BLaER1 (cell line): ENCODE measurements at regions not wholly inside any gene's neighbourhood (a gene's known extent, or its start where the extent isn't known, plus 50 kb on each side); places are given as distances from the start of the nearest gene placed in this dataset.

ENCODE experiments used
- H3K27ac ChIP-seq: shearing (Covaris generic); formaldehyde crosslinking; 2 replicates; pipeline ENCODE4 v1.8.1; 2022
- H3K27me3 ChIP-seq: shearing (Covaris generic); formaldehyde crosslinking; 2 replicates; pipeline ENCODE4 v1.8.1; 2022
- H3K36me3 ChIP-seq: shearing (Covaris generic); formaldehyde crosslinking; 2 replicates; pipeline ENCODE4 v1.8.1; 2022
- H3K4me1 ChIP-seq: shearing (Covaris generic); formaldehyde crosslinking; 2 replicates; pipeline ENCODE4 v1.8.1; 2022
- H3K4me2 ChIP-seq: shearing (Covaris generic); formaldehyde crosslinking; 2 replicates; pipeline ENCODE4 v1.8.1; 2022
- H3K4me3 ChIP-seq: shearing (Covaris generic); formaldehyde crosslinking; 2 replicates; pipeline ENCODE4 v1.8.1; 2022
- H3K9ac ChIP-seq: shearing (Covaris generic); formaldehyde crosslinking; 2 replicates; pipeline ENCODE4 v1.8.1; 2022
- H3K9me3 ChIP-seq: shearing (Covaris generic); formaldehyde crosslinking; 2 replicates; pipeline ENCODE4 v1.8.1; 2022
- H4K20me1 ChIP-seq: shearing (Covaris generic); formaldehyde crosslinking; 2 replicates; pipeline ENCODE4 v1.8.1; 2022
- Cebpa-rat ChIP-seq: shearing (Covaris generic); IDR thresholded peaks from 2 replicates; pipeline ENCODE4 v1.8.1; 2022

DNA sequence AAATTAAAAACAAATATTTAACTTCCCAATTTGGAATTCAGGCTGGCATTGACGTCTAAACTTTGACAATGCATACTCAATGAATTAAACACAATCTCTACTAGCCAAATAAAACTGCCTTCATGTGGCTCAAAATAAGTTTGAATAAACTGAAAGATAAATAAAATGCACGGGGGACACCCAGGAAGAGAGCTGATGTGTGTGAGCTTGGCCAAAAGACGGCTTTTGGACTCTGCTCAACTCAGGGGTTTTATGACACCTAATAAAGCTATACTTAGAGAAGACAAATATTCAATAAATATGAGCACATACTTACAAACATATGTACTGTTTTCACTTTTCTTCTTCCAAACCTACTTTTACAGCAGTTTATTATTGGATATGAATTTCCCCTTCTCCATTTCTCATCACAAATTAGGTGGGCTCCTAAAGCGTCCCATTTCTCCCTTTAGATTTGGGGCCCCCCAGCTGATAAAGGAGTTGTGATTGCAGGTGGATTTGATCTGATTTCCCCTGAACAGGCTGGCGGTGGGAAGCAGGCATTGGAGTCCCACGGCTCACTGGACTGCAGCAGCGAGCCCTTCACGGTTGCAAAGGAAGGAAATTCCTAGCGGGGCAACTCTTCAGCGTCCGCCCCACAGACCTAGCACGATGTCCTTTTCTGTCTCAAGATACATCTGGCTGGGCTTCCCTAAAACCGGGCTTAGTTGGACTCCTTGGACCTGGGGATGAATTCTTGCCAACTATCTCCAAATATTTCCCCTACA lies 79.6 kb downstream of the INSIG1 start:
- H3K4me1 ChIP-seq = peaks cover 58% of the 10 kb centered on the region
- H3K27me3 ChIP-seq = peaks cover 100% of the 10 kb centered on the region
- H4K20me1 ChIP-seq = peaks cover 95% of the 10 kb centered on the region
- H3K27ac ChIP-seq = no peak overlapping the region
- H3K4me2 ChIP-seq = peak overlapping the region; percentile 37
- TF ChIP-seq Cebpa-rat = no peak
- no peaks in the 10 kb centered on the region for H3K36me3 ChIP-seq
- no peak overlapping the region for H3K4me3 ChIP-seq
- no peak overlapping the region for H3K9ac ChIP-seq
- no peaks in the 10 kb centered on the region for H3K9me3 ChIP-seq

DNA sequence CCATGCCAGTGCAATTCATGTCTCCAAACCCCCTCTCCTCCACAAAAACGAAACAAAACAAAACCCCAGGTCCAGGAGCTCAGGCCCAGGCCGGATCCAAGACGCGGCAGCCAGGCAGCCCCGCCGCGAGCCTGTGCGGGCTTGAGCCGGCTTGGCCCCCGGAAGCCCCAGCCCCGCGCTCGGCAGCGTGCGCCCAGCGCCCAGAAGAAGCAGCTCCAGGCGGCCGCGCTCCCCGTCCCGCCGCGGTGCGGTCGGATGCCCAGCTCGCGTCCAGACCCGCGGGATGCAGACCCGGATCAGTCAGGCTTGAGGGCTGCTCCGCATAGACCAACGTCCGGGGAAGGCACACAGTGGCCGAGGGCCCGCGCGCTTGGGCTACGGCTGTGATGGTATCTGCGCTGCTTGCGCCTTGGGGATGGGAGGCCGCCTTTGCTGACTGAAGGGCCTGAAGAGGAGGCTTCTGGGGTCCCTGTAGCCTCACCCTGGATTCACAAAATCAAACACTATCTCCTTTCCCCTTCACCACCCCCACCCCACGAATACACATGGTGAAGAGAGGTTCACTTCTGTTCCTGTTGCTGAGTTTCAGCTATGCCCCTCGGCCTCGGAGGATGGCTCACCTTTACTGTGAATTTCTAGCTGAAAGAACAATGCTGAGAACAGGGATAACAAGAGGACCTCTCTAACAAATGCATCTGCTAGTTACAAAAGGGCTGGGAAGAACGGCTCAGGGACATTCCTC lies 79.9 kb upstream of the EN2 start:
- Histone ChIP-seq H3K9ac (no peak overlapping the region), H3K27me3 (peaks cover 100% of the 10 kb centered on the region), H4K20me1 (peaks cover 98% of the 10 kb centered on the region), H3K36me3 (no peaks in the 10 kb centered on the region), H3K4me1 (peaks cover 51% of the 10 kb centered on the region), H3K4me2 (peak overlapping the region; percentile 37), H3K4me3 (no peak overlapping the region), H3K9me3 (no peaks in the 10 kb centered on the region), H3K27ac (no peak overlapping the region)
- no peak for TF ChIP-seq Cebpa-rat

DNA sequence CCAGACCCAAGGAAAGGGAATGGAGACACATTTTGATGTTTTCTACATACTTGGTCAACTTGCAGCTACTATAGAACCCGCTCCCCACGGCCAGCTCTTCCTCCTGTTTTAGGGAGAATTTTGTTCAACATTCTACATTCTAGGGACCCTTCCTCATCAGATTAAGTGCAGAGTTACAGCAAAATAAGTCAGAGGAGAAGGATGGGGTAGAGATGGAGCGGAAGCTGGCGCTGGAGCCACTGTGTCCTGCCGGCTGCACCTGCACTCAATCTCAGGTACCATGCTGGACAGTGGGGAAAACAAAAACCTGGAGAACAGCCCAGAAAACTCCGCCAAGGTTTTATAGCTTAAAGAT lies 79.4 kb upstream of the EN2 start:
- H4K20me1 ChIP-seq = peaks cover 98% of the 10 kb centered on the region
- no peak for TF ChIP-seq Cebpa-rat
- peaks cover 100% of the 10 kb centered on the region for H3K27me3 ChIP-seq
- no peak overlapping the region for H3K4me3 ChIP-seq
- H3K4me1 ChIP-seq = peaks cover 45% of the 10 kb centered on the region
- no peaks in the 10 kb centered on the region for H3K9me3 ChIP-seq
- H3K36me3 ChIP-seq = no peaks in the 10 kb centered on the region
- no peak overlapping the region for H3K27ac ChIP-seq
- H3K4me2 ChIP-seq = no peak overlapping the region
- no peak overlapping the region for H3K9ac ChIP-seq

DNA sequence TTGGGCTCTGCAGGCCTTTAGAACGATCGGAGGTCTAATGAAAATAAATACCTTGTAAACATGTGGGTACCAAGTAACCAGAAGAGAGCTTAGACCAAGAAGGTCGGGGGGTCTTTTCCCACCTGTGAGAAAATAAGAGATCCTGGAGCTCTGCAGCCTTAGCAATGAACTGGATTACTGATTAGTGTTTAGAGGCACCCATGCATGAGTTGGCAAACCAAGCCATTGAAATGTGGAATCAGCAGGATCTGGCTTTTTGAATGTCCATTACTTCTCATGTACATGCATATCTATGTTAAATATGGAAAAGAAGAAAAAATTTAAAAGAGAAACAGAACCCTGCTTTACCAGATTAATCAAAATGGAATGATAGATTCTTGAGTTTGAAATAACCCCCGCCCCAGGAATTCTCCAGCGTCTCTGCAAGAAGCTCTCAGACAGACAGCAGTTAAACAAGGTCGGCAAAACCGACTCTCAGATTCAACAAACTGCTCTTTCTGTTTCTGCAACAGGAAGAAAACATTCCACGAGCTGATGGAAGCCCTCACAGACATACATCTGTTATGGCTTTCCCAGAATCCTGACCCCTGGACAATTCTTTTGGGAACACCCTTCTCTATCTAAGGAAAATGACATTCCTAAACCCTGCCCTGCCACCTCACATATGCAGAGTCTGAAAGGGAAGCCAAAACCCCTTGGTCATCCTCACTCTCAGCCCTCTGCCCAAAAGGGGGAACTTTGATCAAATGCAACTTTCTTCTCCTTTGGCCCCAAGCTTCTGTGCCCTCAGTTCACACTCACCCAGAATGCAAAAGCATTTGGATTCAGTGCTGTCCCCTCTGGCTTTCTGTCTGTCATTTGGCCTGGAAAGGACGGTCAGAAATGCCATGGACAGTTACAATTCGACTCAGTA lies 78.7 kb upstream of the EN2 start:
- H3K4me1 ChIP-seq = peaks cover 39% of the 10 kb centered on the region
- no peak overlapping the region for H3K9ac ChIP-seq
- H4K20me1 ChIP-seq = peaks cover 98% of the 10 kb centered on the region
- TF ChIP-seq Cebpa-rat = no peak
- no peaks in the 10 kb centered on the region for H3K36me3 ChIP-seq
- no peak overlapping the region for H3K4me3 ChIP-seq
- H3K4me2 ChIP-seq = no peak overlapping the region
- H3K27me3 ChIP-seq = peaks cover 100% of the 10 kb centered on the region
- H3K9me3 ChIP-seq = no peaks in the 10 kb centered on the region
- H3K27ac ChIP-seq = no peak overlapping the region

DNA sequence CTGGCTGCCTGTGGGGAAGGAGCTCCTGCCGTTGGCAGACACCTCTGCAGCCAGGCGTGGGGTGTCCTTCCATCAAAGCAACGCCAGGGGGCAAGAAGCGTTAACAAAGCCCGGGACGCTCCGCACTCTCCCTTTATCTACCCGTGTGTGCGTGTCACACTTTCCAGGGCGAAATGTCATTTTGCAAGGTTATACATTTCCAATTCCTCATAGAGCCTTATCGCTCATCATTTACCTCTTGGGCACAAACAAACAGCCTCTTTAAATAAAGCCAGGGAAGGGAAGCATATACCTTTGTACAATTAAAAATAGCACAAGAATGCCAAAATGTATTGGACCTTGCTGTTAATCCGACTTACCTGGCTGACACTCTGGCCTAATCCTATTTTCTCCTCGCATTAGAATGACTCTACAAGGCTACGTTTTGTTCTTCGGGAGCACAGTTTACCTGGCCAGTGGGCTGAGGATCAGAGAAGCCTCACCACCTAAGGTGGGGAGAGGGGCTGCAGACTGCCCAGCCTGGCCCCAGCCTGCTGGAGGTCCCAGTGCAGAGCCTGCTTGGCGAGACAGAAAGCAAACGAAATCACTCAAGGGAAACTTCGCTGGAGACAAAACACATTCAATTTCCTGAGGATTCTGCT lies 77.6 kb upstream of the EN2 start:
- H3K4me1 ChIP-seq = peaks cover 27% of the 10 kb centered on the region
- peaks cover 91% of the 10 kb centered on the region for H4K20me1 ChIP-seq
- no peaks in the 10 kb centered on the region for H3K36me3 ChIP-seq
- peaks cover 100% of the 10 kb centered on the region for H3K27me3 ChIP-seq
- no peak overlapping the region for H3K9ac ChIP-seq
- no peaks in the 10 kb centered on the region for H3K9me3 ChIP-seq
- no peak overlapping the region for H3K27ac ChIP-seq
- H3K4me3 ChIP-seq = no peak overlapping the region
- no peak overlapping the region for H3K4me2 ChIP-seq
- no peak for TF ChIP-seq Cebpa-rat

DNA sequence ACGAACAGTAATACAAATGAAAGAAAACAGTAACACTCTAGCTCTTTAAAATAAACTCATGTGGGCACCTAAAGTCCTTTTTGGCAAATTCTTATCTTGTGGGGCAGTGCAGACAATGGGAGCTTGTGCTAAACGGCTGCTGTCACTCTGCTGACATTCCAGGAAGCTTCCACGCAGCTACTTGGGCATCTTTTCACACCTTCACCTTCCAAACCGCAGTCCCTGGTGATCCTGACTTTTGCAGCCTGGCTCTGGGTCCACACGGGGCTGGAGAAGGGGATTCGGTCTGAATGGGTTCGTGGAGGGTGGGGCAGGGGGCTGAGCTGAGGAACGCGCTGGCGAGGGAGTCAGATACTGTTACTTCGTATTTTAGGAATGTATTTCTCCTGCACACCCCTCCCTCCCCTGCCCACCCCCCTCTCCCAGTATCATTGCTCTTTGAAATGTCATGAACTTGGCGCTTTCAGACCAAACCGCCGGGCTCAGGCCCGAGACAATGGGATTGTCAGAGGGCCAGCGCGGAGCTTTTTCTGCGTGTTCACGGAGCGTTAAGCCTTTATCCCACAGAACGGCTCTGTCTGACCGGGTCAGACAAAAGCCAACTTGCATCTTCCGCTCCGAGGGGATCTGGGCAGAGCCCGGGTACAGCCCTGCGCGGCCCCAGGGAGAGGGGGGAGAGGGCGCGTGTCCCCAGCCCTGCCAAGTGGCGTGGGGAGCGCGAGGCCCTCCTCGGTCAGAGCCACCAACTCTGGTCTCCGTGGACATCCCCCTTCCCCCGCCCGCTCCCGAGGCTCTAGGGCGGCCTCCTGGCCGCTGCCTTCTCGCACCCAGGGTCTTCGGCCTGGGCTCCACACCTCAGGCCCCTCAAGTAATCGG lies 76.7 kb upstream of the EN2 start:
- H3K9me3 ChIP-seq = no peaks in the 10 kb centered on the region
- no peak overlapping the region for H3K27ac ChIP-seq
- peaks cover 83% of the 10 kb centered on the region for H4K20me1 ChIP-seq
- H3K4me3 ChIP-seq = 0 out of 2 replicates have a peak overlapping the region, but pooled peaks have one; percentile 7
- peaks cover 99% of the 10 kb centered on the region for H3K27me3 ChIP-seq
- no peak for TF ChIP-seq Cebpa-rat
- H3K4me1 ChIP-seq = peaks cover 19% of the 10 kb centered on the region
- H3K36me3 ChIP-seq = no peaks in the 10 kb centered on the region
- no peak overlapping the region for H3K9ac ChIP-seq
- peak overlapping the region; percentile 19; the same call in 1 of the 2 replicates for H3K4me2 ChIP-seq

DNA sequence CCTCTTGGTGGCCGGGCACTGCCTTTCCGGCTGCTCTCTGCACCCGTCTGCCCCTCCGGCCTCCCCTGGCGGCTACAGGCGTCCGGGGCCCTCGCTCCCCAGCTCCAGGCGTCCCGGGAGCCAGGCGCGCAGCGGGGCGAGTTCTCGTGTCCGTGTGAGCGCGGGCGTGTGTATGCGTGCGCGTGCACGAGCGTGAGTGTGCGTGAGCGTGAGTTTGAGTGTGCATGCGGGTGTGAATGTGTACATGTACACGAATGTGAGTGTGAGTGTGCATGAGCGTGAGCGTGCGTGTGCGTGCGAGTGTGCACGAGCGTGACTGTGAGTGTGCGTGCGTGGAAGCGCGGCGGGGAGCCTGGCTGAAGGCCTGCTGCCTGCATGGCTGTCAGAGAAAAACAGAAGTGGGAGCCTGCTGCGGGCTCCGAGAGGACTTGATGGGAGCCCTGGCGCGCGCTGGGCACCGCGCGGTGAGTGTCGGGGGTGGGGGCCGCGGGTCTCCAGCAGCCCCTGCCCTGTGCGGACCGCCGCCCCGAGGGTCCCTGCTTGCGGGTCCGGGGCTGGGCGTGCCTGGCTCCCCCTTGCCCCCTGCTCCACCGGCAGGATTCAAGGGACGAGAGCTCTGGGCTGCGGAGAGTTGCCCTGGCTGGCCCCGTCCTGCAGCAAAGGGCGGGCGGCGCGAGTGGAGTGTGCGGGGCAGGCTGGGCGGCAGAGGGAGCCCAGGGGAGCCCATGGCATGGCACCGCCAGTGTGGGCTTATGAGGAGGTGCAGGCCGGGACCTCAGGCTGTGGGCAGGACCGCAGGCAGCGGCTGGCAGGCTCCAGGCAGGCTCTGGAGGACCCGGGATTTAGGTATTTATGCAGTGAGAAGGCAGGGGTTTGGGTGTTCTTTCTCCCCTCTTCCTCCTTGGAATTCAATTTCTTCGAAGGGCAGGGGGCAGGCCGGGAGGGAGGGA lies 75.8 kb upstream of the EN2 start:
- Histone ChIP-seq H3K4me2 (peak overlapping the region; percentile 19; the same call in 1 of the 2 replicates), H3K27me3 (peaks cover 99% of the 10 kb centered on the region), H3K4me3 (0 out of 2 replicates have a peak overlapping the region, but pooled peaks have one; percentile 7)

DNA sequence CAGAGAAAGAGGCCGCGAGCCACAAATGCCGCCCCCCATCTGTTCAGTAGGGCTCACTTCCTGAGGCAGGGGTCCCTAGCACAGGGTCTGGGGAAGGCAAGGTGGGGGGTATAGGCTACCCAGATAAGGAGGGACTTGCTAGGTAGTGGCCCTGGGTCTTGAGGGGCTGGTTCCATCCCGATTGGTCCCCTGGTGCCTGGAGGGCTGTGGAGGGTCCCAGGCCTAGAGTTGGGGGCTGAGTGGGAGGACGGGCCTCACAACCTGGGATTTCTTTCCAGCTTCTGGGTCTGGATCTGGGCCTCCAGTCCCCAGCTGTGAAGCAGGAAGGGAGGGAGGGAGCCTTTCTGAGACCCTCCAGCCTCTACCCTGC lies 75.1 kb upstream of the EN2 start:
- Histone ChIP-seq H3K27ac (no peak overlapping the region), H3K4me1 (peaks cover 14% of the 10 kb centered on the region), H3K9me3 (no peaks in the 10 kb centered on the region), H3K4me2 (no peak overlapping the region), H3K27me3 (peaks cover 99% of the 10 kb centered on the region), H3K36me3 (no peaks in the 10 kb centered on the region), H3K9ac (no peak overlapping the region), H3K4me3 (no peak overlapping the region), H4K20me1 (peaks cover 67% of the 10 kb centered on the region)
- no peak for TF ChIP-seq Cebpa-rat

More for the DNA sequence above, 75.8 kb upstream of the EN2 start:
- Histone ChIP-seq H3K36me3 (no peaks in the 10 kb centered on the region), H3K9ac (no peak overlapping the region), H4K20me1 (peaks cover 73% of the 10 kb centered on the region), H3K27ac (no peak overlapping the region), H3K9me3 (no peaks in the 10 kb centered on the region), H3K4me1 (peaks cover 19% of the 10 kb centered on the region)
- no peak for TF ChIP-seq Cebpa-rat
